NCI-H1092 (cell line): ENCODE measurements at regions not wholly inside any gene's neighbourhood (a gene's known extent, or its start where the extent isn't known, plus 50 kb on each side); places are given as distances from the start of the nearest gene placed in this dataset.
"Not testable (repeated sequence)": the region's sequence is repeated elsewhere in the genome, so short reads cannot be mapped to it uniquely, and the experiment has no call there.

Source experiments
- DNase-seq: peaks from one replicate; lab custom pipeline; 2025; lab: John Stamatoyannopoulos, UW

DNA sequence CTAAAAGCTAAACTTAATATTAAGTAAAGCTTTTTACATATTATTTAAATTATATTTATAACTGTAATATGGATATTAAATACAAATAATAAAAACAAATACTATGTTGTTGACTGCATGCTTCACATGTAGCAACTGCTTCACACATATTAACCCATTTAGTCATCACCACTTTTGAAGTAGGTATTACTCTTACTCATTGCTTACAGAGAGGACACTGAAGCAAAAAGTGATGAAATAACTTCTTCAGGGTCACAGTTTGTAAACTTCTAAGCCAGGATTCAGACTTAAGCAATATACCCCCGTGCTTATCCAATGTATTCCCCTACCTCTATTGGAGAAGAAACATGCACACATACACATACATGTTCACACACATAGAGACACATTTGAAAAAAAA lies 166.6 kb downstream of the DKK2 start:
- no peak for DNase-seq

DNA sequence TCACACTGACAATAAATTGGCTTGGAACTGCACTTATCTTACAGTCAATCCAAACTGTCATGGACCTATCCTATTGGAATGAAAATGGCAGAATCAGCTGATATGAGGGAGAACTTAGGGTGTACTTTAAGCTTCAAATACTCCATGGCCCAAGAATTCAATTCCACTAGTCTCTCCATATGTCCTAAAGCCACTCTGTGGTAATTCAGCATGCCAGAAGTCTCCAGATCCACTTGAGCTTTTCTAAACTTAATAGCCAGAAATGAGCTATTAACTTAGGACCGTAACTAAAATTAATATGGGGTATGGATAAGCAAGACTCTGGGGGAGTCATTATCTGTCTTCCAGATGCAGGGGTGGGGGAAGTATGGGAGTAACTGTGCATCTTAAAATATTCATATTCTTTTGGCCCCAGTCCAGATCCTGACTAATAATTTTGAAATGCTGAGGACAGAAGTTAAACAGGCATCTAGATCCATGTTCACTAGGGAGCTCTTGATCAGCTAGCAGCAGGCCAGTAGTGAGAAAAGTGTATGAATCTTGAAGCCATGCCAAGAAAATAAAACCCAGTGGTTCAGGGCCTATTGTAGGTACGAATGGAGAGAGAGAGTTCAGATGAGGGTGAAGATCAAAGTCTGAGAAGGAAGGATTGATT lies 167.6 kb downstream of the DKK2 start:
- DNase-seq: no peak

DNA sequence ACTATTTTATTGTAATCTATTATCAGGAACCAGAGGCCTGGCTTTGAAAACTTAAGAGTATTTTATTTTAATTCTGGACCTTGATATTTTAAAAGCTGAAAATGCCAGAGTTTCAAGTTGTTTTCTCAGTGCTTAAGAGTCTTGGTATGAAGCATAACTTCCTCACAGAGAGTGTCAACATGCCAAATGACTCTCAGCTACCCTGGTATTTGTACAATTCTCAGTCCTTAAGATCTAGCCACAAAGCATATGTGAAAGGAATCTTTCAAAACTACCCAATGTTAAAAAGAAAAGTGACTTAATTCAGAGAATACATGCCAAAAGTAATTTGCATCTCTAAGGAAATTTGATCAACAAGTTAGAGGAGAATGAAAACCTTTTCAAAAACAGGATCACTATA lies 171.9 kb downstream of the DKK2 start:
- DNase-seq: no peak

DNA sequence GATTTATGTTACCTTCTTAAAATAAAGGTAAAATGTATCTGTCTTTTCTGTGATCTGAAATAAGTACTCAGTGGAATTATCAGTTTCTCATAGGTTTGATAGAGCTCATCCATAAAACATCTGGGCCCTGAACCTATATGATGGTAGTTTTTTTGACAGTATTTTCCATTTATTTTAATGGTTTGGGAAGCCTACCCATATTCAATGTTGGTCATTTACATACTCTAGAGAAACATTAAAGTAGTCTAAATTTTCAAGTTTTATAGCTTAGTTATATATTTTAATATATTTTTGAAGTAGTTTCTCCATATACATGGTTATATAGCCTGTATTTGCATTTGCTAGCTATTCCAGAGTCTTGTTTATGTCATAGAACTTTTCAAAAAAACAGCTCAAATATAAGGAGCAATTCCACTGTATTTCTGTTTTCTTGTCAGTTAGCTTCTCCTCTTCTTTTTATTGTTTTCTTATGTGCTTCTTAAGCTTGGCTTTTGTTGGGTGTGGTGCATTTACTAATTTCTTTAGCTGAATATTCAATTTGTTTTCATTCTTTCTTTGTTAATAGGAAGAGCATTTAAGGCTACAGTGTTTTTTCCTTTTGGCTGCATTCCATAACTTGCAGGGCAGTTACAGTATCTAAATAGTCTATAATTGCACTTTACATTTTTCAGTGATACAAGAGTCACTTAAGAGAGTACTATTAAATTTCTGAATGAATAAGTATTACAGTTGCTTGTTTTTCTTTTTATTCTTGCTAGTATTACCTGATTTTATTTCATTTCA lies 181.4 kb downstream of the DKK2 start:
- DNase-seq: no peak

DNA sequence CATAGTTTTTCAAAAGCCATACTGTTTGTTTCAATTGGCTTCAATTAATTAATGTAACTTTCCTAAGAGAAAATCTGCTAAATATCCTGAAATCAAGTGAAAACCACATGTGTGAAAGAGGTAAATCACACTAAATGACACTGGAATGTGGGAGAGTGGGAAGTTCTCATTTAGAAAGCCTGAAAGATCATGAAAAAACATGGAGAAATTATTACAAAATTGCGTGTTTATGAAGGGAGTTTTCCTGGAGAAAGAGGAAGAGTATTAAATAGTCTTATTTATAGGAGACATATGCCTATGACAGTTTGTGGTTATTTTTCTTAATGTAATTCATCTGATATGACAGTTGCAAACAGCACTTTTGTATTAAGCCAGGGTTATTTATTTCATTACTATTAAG lies 183.7 kb downstream of the DKK2 start:
- no peak for DNase-seq

DNA sequence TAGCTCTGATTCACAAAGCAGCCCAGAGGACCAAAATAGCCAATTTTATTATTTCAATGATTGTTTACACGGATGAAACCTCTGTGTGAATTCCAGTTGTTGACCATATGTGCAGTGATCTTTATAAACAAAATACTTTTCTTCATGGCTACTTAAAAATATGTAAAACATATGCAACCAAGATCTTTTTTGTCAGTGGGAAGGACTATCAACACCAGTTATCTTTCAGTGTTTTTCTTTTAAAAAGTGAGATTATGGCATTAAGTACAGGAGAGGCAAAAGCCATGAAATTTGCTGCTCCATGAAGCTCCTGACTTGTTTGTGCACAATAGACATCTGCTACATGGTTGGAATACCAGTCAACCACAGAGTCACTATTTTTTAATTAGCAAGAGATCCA lies 184.4 kb downstream of the DKK2 start:
- DNase-seq: no peak

DNA sequence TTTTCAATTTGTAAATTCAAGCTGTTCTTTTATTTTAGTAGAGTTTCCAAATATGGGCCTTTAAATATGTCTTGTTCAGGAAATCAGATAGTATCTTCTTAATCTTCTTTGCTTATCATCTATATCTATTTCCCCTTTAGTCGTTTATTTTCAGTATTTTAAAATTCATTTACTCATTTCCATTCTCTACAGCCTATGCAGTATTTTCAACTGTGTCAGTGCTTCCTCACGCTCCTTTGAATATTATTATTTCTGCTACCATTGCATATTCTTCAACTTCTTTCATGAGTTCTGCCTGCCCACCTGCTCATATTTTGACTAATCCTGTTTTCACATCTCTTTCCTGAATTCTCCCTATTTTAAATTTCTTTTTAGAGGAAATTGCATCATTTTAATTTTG lies 185.4 kb downstream of the DKK2 start:
- no peak for DNase-seq

DNA sequence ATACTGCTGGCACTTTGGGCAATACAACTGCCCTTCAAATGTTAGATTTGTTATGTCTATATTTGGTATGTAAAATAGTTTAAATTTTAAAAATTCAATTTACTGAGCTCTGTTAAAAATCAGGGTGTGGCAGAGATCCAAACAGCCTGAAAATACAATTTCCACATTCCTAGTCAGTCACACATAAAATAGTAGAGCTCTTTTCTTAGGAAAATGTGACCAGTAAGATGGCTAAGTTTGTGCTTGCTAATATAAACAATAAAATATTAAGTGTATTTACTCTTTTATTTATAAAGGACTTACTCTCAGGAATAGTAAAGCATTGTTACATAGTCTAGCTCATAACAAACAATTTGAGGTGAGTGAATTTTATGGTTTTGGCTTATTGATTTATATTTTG lies 200.2 kb downstream of the DKK2 start:
- DNase-seq: no peak

DNA sequence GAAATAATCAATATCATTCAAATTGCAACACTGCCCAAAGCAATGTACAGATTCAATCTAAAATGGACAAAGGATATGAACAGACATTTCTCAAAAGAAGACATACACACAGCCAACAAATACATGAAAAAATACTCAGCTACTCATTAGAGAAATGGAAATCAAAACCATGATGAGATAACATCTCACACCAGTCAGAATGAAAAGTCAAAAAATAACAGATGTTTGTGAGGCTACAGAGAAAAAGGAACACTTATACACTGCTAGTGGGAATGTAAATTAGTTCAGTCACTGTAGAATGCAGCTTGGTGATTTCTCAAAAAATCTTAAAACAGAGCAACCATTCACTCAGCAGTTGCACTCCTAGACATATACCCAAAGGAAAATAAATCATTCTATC lies 205.2 kb downstream of the DKK2 start:
- no peak for DNase-seq

DNA sequence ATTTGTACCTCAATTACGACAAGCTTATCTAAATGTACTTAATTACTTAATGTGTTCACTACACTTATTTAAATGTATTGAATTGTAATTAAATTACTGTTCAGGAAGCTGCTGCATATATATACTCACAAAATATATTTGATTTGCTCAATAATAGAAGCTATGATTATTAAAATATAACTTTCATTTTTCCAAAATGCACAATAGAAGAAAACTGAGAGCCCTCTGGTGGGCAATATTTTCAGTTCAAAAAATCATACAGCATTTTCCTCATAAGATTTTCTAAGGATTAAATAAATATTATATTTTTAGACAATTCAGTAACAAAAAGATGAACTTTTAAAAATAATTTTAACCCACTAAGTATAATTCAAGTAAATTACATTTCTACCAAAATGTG lies 217.3 kb downstream of the DKK2 start:
- DNase-seq: no peak

DNA sequence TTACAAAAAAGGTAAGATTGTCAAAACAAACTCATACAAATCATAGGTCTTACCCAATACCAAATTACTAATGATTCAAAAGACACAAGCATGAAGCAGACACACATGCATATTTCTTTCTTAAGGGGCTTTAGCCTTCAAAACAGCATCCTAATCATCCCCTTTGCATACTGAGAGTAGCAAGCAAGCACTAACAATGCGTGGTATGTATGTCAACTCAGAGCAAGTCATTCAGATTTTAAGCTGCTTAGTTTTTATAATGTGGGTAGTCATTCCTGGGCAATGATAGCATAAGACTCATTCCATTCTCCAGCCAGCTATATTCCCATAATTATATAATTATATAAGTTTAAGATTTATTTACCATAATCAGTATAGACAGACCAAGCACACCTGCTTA lies 219.6 kb downstream of the DKK2 start:
- DNase-seq: no peak

DNA sequence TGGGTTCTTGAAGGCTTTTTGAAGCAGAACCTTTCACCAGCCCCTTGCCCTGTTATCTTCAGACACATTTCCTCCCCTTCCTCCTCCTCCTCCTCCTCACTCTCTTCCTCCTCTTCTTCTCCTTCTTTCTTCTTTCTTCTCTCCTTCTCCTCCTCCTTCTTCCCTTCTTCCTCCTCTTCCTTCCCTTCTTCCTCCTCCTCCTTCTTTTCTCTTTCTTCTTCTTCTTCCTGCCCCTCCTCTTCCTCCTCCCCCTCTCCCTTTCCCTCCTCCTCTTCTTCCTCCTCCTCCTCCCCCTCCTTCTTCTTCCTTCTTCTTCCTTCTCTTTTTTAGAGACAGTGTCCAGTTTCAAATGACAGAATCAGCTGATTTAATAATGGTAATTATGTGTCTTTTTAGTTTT lies 226.0 kb downstream of the DKK2 start:
- DNase-seq: no peak

DNA sequence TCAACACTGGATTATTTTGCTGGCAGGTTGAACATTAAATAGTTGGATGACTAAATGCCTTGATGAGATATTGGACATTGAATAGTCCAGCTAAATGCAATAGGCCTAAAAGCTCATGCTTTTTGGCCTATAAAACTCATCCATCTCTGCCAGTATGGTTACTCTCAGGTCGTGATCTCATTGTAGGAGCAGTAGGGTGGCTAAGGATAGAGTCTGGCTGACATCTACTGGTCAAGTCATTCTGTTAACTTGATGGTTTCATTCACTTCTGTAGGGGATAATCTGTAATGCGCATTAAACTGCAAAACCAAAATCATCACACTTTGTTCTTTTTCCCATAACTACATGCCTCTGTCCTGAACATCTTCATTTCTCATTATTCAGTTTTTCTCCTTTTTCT lies 227.0 kb downstream of the DKK2 start:
- no peak for DNase-seq

DNA sequence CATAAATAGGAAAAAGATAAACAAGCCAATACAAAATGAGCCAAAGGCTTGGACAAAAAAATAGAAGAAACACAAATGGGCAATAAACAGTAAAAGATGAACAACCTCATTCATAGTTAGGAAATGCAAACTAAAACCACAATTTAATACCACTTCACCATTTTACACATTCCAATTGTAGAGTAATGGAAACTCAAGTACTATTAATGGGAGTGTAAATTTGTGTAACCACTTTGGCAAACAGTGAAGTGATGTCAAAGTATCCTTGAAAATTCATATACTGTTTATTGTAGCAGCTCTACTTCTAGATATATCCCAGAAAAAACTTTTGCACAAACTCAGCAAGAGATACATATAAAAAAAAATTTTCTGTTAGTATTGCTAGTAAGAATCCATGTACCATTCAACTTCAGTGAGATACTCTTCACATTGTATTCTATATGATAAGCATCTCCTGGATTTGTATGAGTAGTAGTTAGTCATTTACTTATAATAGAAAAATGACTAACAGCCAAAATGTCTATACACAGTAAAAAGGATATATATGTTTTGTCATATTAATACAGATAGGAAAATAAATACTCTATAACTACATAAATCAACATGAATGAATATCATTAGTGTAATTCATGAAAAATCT lies 229.8 kb downstream of the DKK2 start:
- no peak for DNase-seq

DNA sequence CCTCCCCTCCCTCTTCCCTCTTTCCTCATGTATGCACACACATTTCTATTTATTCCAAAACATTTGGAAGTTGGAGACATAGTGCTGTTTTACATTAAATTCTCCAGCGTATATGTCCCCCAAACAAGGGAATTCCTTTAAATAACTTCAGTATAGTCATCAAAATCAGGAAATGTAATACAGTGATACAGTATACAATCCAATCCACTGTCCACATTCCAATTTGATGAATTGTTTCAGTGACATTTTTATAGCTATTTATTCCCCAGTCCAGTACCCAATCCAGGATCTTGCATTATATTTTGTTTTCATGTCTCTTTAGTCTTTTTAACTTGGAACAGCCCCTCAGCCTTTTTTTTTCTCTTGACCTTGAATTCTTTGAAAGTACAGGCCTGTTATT lies 233.0 kb downstream of the DKK2 start:
- no peak for DNase-seq

DNA sequence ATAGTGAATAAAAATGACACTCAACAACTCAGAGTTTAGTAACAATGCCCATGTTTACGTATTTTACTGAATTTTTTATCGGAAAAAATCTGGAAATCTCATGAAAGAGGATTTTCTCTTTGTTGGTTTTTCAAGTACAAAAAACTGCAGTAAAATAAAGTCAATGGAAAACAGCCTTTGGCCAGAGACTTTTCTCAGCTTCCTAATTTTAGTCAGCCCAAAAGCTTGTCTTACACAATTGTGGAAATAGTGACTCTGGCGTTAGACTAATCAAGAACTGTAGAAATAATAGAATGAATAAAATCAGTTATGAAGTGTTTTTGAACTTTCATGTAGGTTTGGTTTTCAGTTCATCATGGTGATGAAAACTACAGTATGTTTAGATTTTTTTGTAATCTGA lies 234.7 kb downstream of the DKK2 start:
- no peak for DNase-seq

DNA sequence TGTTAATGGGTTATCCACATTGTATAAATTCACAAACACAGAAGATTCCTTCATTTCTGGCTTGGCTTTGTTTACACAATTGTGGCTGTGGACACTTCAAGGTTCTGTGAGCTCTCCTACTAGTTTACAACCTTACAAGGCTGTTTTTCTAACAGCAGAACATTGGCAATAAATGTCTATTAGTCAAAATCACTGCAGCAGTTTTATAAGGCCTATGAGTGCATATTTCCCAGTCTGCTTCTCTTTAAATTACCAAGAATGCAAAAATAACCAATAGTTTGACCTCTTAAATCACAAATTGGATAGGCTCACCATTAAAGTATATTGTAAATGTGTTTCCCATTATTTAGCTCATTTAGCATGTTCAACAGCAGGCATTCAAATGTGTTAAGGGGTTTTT lies 239.2 kb downstream of the DKK2 start:
- DNase-seq: no peak

DNA sequence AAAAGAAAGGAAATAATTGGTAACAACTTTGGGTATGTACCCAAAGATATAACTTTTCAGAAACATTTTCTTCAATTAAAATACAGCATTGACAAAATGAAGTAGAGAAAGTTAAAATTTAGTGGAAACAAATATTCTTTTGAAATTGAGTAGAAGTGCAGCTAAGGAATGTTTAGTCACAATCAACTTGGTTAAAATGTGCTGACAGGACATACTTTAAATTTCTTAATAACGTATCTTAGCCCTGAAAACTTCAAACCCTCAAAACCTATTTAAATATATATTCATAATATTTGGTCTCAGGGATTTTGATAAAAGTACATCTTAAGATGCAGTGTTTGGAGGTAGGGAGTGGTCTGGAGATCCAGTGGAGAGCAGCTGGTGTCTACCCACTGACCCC lies 240.8 kb downstream of the DKK2 start:
- DNase-seq: no peak

DNA sequence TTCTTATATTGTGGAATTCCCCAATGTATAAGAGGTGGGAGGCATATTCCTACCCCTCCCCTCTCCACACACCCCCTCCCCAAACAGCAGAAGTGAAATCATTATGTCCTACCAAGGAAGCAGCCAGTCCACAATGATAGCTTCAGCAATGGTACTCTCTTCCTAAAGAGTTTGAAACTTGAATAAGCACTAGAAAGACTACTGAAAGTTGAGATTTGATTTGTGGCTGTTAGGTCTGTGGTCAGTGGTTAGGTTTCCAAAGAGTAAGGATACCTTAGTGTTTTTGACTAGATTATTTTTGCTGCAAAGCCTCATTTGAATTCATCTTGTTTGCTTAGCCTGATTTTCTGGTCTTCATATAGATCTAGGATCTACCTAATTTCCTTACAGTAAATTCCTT lies 242.2 kb downstream of the DKK2 start:
- no peak for DNase-seq

DNA sequence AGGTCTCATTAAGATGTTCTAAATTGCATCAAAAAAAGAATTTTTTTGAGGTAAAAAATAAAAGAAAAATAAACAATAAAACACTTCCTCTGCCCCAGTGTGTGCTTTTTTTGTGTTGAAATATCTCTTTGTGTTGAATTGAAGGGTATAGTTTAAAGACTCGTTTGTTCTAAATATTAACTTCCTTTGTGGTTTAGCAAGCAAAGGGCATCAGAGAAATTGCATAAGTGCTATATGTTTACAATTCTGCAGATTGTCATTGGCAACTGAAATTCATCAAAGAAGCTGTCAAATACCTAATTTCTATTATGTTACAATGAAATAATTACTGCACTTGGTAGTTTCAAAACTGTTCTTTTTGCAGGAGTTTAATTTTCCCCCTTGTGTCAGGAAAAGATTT lies 260.5 kb downstream of the DKK2 start:
- no peak for DNase-seq

DNA sequence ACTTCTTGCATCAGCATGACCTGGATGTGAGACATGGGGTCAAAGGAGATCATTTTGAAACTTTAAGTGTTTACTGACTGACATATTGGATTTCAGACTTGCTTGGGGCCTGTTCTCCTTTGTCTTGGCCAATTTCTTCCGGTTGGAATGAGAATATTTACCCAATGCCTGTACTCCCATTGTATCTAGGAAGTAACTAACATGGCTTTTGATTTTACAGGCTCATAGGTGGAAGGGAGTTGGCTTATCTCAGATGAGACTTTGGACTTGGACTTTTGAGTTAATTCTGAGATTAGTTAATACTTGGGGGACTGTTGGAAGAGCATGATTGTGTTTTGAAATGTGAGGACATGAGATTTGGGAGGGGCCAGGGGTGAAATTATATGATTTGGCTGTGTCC lies 262.1 kb downstream of the DKK2 start:
- DNase-seq: not testable (repeated sequence)

DNA sequence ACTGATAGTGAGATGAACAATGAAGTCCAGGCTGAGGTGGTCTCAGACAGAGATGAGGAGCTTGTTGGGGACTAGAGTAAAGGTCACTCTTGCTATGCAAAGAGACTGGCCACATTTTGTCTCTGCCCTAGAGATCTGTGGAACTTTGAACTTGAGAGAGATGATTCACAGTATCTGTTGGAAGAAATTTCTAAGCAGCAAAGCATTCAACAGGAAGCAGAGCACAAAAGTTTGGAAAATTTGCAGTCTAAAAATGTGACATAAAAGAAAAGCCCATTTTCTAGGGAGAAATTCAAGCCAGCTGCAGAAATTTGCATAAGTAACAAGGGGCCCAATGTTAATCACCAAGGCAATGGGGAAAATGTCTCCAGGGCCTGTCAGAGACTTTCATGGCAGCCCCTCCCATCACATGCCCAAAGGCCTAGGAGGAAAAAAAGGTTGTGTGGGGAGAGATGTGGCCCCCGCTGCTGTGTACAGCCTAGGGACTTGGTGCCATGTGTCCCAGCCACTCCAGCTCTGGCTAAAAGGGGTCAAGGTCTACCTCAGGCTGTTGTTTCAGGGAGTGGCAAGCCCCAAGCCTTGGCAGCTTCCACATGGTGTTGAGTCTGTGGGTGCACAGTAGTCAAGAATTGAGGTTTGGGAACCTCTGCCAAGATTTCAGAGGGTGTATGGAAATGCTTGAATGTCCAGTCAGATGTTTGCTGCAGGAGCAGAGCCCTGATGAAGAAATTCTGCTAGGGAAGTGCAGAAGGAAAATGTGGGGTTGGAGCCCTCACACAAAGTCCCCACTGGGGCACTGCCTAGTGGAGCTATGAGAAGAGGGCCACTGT lies 262.8 kb downstream of the DKK2 start:
- no peak for DNase-seq

DNA sequence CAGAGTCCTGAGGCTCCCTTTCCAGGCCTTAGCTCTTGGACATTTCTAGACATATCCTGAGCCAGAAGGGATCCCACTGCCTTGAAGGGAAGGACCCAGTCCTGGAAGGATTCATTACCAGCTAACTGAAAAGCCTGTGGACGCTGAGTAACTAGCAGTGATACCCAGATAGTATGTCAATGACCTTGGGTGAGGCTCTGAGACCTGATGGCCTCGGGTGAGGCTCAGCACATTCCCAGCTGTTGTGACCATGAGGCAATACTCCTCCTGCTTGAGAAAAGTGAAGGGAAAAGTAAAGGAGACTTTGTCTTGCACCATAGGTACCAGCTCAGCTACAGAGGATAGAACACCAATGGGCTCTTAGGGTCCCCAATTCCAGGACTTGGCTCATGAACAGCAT lies 268.1 kb downstream of the DKK2 start:
- DNase-seq: no peak
